KOPT-K1 (cell line): ENCODE measurements at regions not wholly inside any gene's neighbourhood (a gene's known extent, or its start where the extent isn't known, plus 50 kb on each side); places are given as distances from the start of the nearest gene placed in this dataset.
"Not testable (repeated sequence)": the region's sequence is repeated elsewhere in the genome, so short reads cannot be mapped to it uniquely, and the experiment has no call there.

Experiments used
- H3K27ac ChIP-seq: fragments of 200-600 bp; sonication (generic); 2 replicates; pipeline ENCODE4 v1.5.1; 2016; ENCODE audit warnings: antibody characterized with exemption, mild to moderate bottlenecking, low read depth, low read length; ENCODE audit not compliant: poor library complexity, severe bottlenecking
- H3K36me3 ChIP-seq: fragments of 200-600 bp; sonication (generic); 2 replicates; pipeline ENCODE4 v1.5.1; 2017; ENCODE audit warnings: antibody characterized with exemption, mild to moderate bottlenecking, low read length, moderate library complexity; ENCODE audit not compliant: insufficient read depth
- H3K9me3 ChIP-seq: fragments of 200-600 bp; sonication (generic); 2 replicates; pipeline ENCODE4 v1.5.1; 2017; ENCODE audit warnings: antibody characterized with exemption, low read length, mild to moderate bottlenecking; ENCODE audit not compliant: insufficient read depth, poor library complexity, severe bottlenecking

GRCh38 chr4:159677521-159677920 is 574.6 kb downstream of the RAPGEF2 start:
- H3K27ac ChIP-seq = no peak overlapping the region
- H3K36me3 ChIP-seq = no peaks in the 10 kb centered on the region
- H3K9me3 ChIP-seq = no peaks in the 10 kb centered on the region

GRCh38 chr4:159682996-159683395 is 580.1 kb downstream of the RAPGEF2 start:
- no peaks in the 10 kb centered on the region for H3K9me3 ChIP-seq
- H3K27ac ChIP-seq = no peak overlapping the region
- no peaks in the 10 kb centered on the region for H3K36me3 ChIP-seq

- H3K36me3 ChIP-seq = no peaks in the 10 kb centered on the region
- H3K9me3 ChIP-seq = no peaks in the 10 kb centered on the region
- no peak overlapping the region for H3K27ac ChIP-seq
Measured at GRCh38 chr4:159684061-159684460, 581.2 kb downstream of the RAPGEF2 start.

GRCh38 chr4:159685340-159686092 is 582.6 kb downstream of the RAPGEF2 start:
- Histone ChIP-seq H3K27ac (no peak overlapping the region), H3K9me3 (no peaks in the 10 kb centered on the region), H3K36me3 (no peaks in the 10 kb centered on the region)

GRCh38 chr4:159689526-159689925 is 586.6 kb downstream of the RAPGEF2 start:
- Histone ChIP-seq H3K36me3 (no peaks in the 10 kb centered on the region), H3K27ac (no peak overlapping the region), H3K9me3 (peaks cover 9% of the 10 kb centered on the region)

- H3K9me3 ChIP-seq = no peaks in the 10 kb centered on the region
- H3K36me3 ChIP-seq = no peaks in the 10 kb centered on the region
- no peak overlapping the region for H3K27ac ChIP-seq
Measured at GRCh38 chr4:159697322-159698283, 594.7 kb downstream of the RAPGEF2 start.

GRCh38 chr4:159698336-159698735 is 595.5 kb downstream of the RAPGEF2 start:
- Histone ChIP-seq H3K36me3 (no peaks in the 10 kb centered on the region), H3K9me3 (no peaks in the 10 kb centered on the region), H3K27ac (no peak overlapping the region)

GRCh38 chr4:159702200-159702599 is 599.3 kb downstream of the RAPGEF2 start:
- Histone ChIP-seq H3K9me3 (no peaks in the 10 kb centered on the region), H3K36me3 (no peaks in the 10 kb centered on the region), H3K27ac (no peak overlapping the region)

GRCh38 chr4:159705334-159705733 is 602.5 kb downstream of the RAPGEF2 start:
- no peaks in the 10 kb centered on the region for H3K36me3 ChIP-seq
- H3K9me3 ChIP-seq = no peaks in the 10 kb centered on the region
- H3K27ac ChIP-seq = no peak overlapping the region

- H3K36me3 ChIP-seq = no peaks in the 10 kb centered on the region
- H3K9me3 ChIP-seq = no peaks in the 10 kb centered on the region
- H3K27ac ChIP-seq = no peak overlapping the region
Measured at GRCh38 chr4:159706704-159707103, 603.8 kb downstream of the RAPGEF2 start.

GRCh38 chr4:159715180-159715579 is 612.3 kb downstream of the RAPGEF2 start:
- not testable (repeated sequence) for H3K36me3 ChIP-seq, H3K9me3 ChIP-seq, H3K27ac ChIP-seq

- Histone ChIP-seq H3K9me3 (no peaks in the 10 kb centered on the region), H3K27ac (no peak overlapping the region), H3K36me3 (no peaks in the 10 kb centered on the region)
Measured at GRCh38 chr4:159719531-159719930, 616.7 kb downstream of the RAPGEF2 start.

- H3K36me3 ChIP-seq = no peaks in the 10 kb centered on the region
- H3K27ac ChIP-seq = no peak overlapping the region
- H3K9me3 ChIP-seq = no peaks in the 10 kb centered on the region
Measured at GRCh38 chr4:159722052-159722451, 619.2 kb downstream of the RAPGEF2 start.

GRCh38 chr4:159722918-159723317 is 620.0 kb downstream of the RAPGEF2 start:
- no peaks in the 10 kb centered on the region for H3K36me3 ChIP-seq
- H3K9me3 ChIP-seq = no peaks in the 10 kb centered on the region
- no peak overlapping the region for H3K27ac ChIP-seq

- no peaks in the 10 kb centered on the region for H3K9me3 ChIP-seq
- H3K27ac ChIP-seq = no peak overlapping the region
- H3K36me3 ChIP-seq = no peaks in the 10 kb centered on the region
Measured at GRCh38 chr4:159723341-159724048, 620.6 kb downstream of the RAPGEF2 start.
